H9 (cell line): ENCODE measurements at regions not wholly inside any gene's neighbourhood (a gene's known extent, or its start where the extent isn't known, plus 50 kb on each side); places are given as distances from the start of the nearest gene placed in this dataset.

Experiments used
- DNase-seq: peaks from one replicate; pipeline ENCODE4 v3.0.0-alpha.2; 2017
- H2AFZ ChIP-seq: one replicate; pipeline ENCODE4 v1.6.1; 2013; ENCODE audit warnings: mild to moderate bottlenecking, low read length, control low read depth, moderate library complexity
- H2AK5ac ChIP-seq: 2 replicates; pipeline ENCODE4 v1.6.1; 2013; ENCODE audit warnings: low read length, control low read depth, mixed read lengths; ENCODE audit not compliant: insufficient read length
- H2BK120ac ChIP-seq: one replicate; pipeline ENCODE4 v1.6.1; 2013; ENCODE audit warnings: low read depth, mild to moderate bottlenecking, low read length, control low read depth, inconsistent platforms; ENCODE audit not compliant: poor library complexity, severe bottlenecking
- H2BK12ac ChIP-seq: 2 replicates; pipeline ENCODE4 v1.6.1; 2013; ENCODE audit warnings: low read length, control low read depth, mixed read lengths, low read depth; ENCODE audit not compliant: insufficient read length
- H2BK15ac ChIP-seq: 2 replicates; pipeline ENCODE4 v1.6.1; 2013; ENCODE audit warnings: low read depth, low read length, control low read depth
- H2BK20ac ChIP-seq: one replicate; pipeline ENCODE4 v1.6.1; 2013; ENCODE audit warnings: low read depth, mild to moderate bottlenecking, low read length, control low read depth, inconsistent platforms; ENCODE audit not compliant: poor library complexity, severe bottlenecking
- H2BK5ac ChIP-seq: 2 replicates; pipeline ENCODE4 v1.6.1; 2013; ENCODE audit warnings: low read length, control low read depth, mixed read lengths; ENCODE audit not compliant: insufficient read length
- H3K14ac ChIP-seq: 2 replicates; pipeline ENCODE4 v1.6.1; 2013; ENCODE audit warnings: low read length, control low read depth; ENCODE audit not compliant: insufficient read depth
- H3K18ac ChIP-seq: 2 replicates; pipeline ENCODE4 v1.6.1; 2013; ENCODE audit warnings: low read depth, mild to moderate bottlenecking, mixed read lengths, low read length, control low read depth; ENCODE audit not compliant: insufficient read length
- H3K23ac ChIP-seq: 2 replicates; pipeline ENCODE4 v1.6.1; 2013; ENCODE audit warnings: low read length, control low read depth, mixed read lengths, low read depth; ENCODE audit not compliant: insufficient read length
- H3K23me2 ChIP-seq: 2 replicates; pipeline ENCODE4 v1.6.1; 2013; ENCODE audit warnings: low read depth, mild to moderate bottlenecking, mixed read lengths, low read length, control low read depth; ENCODE audit not compliant: insufficient read length, poor library complexity, severe bottlenecking
- H3K27ac ChIP-seq: 2 replicates; pipeline ENCODE4 v1.5.1; 2013; ENCODE audit warnings: low read length, control low read depth, mixed read lengths, low read depth; ENCODE audit not compliant: insufficient read length
- H3K27me3 ChIP-seq: 2 replicates; pipeline ENCODE4 v1.6.1; 2013; ENCODE audit warnings: low read length, control low read depth, inconsistent platforms; ENCODE audit not compliant: insufficient read depth
- H3K4ac ChIP-seq: 2 replicates; pipeline ENCODE4 v1.6.1; 2013; ENCODE audit warnings: low read depth, mild to moderate bottlenecking, control low read depth, inconsistent platforms, low read length, moderate library complexity
- H3K4me1 ChIP-seq: 2 replicates; pipeline ENCODE4 v1.6.1; 2013; ENCODE audit warnings: low read length, control low read depth, inconsistent platforms; ENCODE audit not compliant: insufficient read depth
- H3K4me2 ChIP-seq: 2 replicates; pipeline ENCODE4 v1.6.1; 2013; ENCODE audit warnings: low read length, control low read depth, mixed read lengths; ENCODE audit not compliant: insufficient read length, insufficient read depth
- H3K56ac ChIP-seq: 2 replicates; pipeline ENCODE4 v1.6.1; 2013; ENCODE audit warnings: low read depth, mild to moderate bottlenecking, mixed read lengths, low read length, control low read depth; ENCODE audit not compliant: insufficient read length
- H3K79me1 ChIP-seq: 2 replicates; pipeline ENCODE4 v1.6.1; 2013; ENCODE audit warnings: low read depth, mild to moderate bottlenecking, moderate library complexity, low read length, control low read depth, inconsistent platforms; ENCODE audit not compliant: insufficient read depth, poor library complexity, severe bottlenecking
- H3K79me2 ChIP-seq: 2 replicates; pipeline ENCODE4 v1.6.1; 2013; ENCODE audit warnings: low read length, control low read depth, inconsistent platforms; ENCODE audit not compliant: insufficient read depth
- H3K9ac ChIP-seq: 2 replicates; pipeline ENCODE4 v1.6.1; 2013; ENCODE audit warnings: low read length, control low read depth, mixed read lengths; ENCODE audit not compliant: insufficient read length; ENCODE audit errors: extremely low read depth
- H3K9me3 ChIP-seq: one replicate; pipeline ENCODE4 v1.6.1; 2013; ENCODE audit warnings: low read depth, low read length, inconsistent platforms; ENCODE audit not compliant: control insufficient read depth
- H3T11ph ChIP-seq: one replicate; pipeline ENCODE4 v1.6.1; 2013; ENCODE audit warnings: mild to moderate bottlenecking, low read length, control low read depth, inconsistent platforms
- H4K20me1 ChIP-seq: one replicate; pipeline ENCODE4 v1.6.1; 2013; ENCODE audit not compliant: control insufficient read depth, insufficient read length, insufficient read depth
- H4K5ac ChIP-seq: 2 replicates; pipeline ENCODE4 v1.6.1; 2013; ENCODE audit warnings: low read depth, mild to moderate bottlenecking, mixed read lengths, low read length, control low read depth; ENCODE audit not compliant: insufficient read length
- H4K8ac ChIP-seq: replicated peaks from 2 replicates; pipeline ENCODE4 v1.6.1; 2013; ENCODE audit warnings: low read length, control low read depth, mixed read lengths, low read depth; ENCODE audit not compliant: insufficient read length
- H4K91ac ChIP-seq: 2 replicates; pipeline ENCODE4 v1.6.1; 2013; ENCODE audit warnings: low read depth, mild to moderate bottlenecking, moderate library complexity, mixed read lengths, low read length, control low read depth; ENCODE audit not compliant: insufficient read length
- H3K27ac Mint-ChIP-seq, 3 experiments: 2 replicates in 2 of 3; 3 replicates in 1 of 3; pipeline ENCODE4 v1.8.0; 2020 to 2021; ENCODE audit warnings: mixed read lengths in 3 of 3, mild to moderate bottlenecking in 1 of 3, moderate library complexity in 1 of 3
- H3K27me3 Mint-ChIP-seq: 2 replicates; pipeline ENCODE4 v1.8.0; 2021; ENCODE audit warnings: low read depth, mild to moderate bottlenecking, moderate library complexity, mixed read lengths
- H3K36me3 Mint-ChIP-seq, 3 experiments: 2 replicates in 2 of 3; 3 replicates in 1 of 3; pipeline ENCODE4 v1.8.0; 2020 to 2021; ENCODE audit warnings: low read depth in 3 of 3, mixed read lengths in 3 of 3; ENCODE audit not compliant: insufficient read depth in 1 of 3
- H3K4me1 Mint-ChIP-seq, 2 experiments: 2 replicates each; pipeline ENCODE4 v1.8.0; 2020; ENCODE audit warnings: mixed read lengths in 2 of 2
- H3K4me3 Mint-ChIP-seq, 2 experiments: 2 replicates in 1 of 2; 3 replicates in 1 of 2; pipeline ENCODE4 v1.8.0; 2020 to 2021; ENCODE audit warnings: mild to moderate bottlenecking in 2 of 2, mixed read lengths in 2 of 2, moderate library complexity in 1 of 2
- H3K9me3 Mint-ChIP-seq, 2 experiments: 2 replicates in 1 of 2; 3 replicates in 1 of 2; pipeline ENCODE4 v1.8.0; 2020; ENCODE audit warnings: mild to moderate bottlenecking in 2 of 2, mixed read lengths in 2 of 2, moderate library complexity in 1 of 2
- WGBS: extraction: QIAGEN DNeasy Blood & Tissue Kit; methylation state at CpG from one replicate; pipeline ENCODE4 v1.1.7; 2013; ENCODE audit warnings: missing lambda C conversion rate, low lambda C conversion rate, mixed read lengths; ENCODE audit not compliant: insufficient read length; ENCODE audit errors: extremely low coverage; 5-methylcytosine and 5-hydroxymethylcytosine counted together
- TF ChIP-seq, protein P1 (sequence below): fragments of 200-600 bp; sonication (generic); conservative IDR thresholded peaks from 3 replicates; pipeline ENCODE4 v1.8.0; 2021; ENCODE audit warnings: antibody characterized with exemption, mild to moderate bottlenecking

- H3K4me1 Mint-ChIP-seq: peaks cover 0 to 3% of the 10 kb centered on the region in 2 experiments; a peak in 1 of 4 replicates
- no peak for DNase-seq
- no peaks in the 10 kb centered on the region for H4K20me1 ChIP-seq
- no peak overlapping the region for H2AFZ ChIP-seq
- no peaks in the 10 kb centered on the region for H3K9me3 ChIP-seq
- no peak overlapping the region for H4K5ac ChIP-seq
- H3T11ph ChIP-seq: no peak overlapping the region
- H4K91ac ChIP-seq: no peak overlapping the region
- H3K27me3 ChIP-seq: no peaks in the 10 kb centered on the region
- H3K14ac ChIP-seq: no peak overlapping the region
- no peak overlapping the region for H3K4me2 ChIP-seq
- H3K79me1 ChIP-seq: no peaks in the 10 kb centered on the region
- H3K79me2 ChIP-seq: no peaks in the 10 kb centered on the region
- no peak overlapping the region for H4K8ac ChIP-seq
- no peak overlapping the region for H3K18ac ChIP-seq
- H3K23ac ChIP-seq: no peak overlapping the region
- no peak overlapping the region for H3K27ac Mint-ChIP-seq
- H3K9me3 Mint-ChIP-seq: no peaks in the 10 kb centered on the region
- H3K27me3 Mint-ChIP-seq: no peaks in the 10 kb centered on the region
- no peak overlapping the region for H2AK5ac ChIP-seq
- no peak overlapping the region for H3K27ac ChIP-seq
- H3K56ac ChIP-seq: no peak overlapping the region
- H3K36me3 Mint-ChIP-seq: no peaks in the 10 kb centered on the region
- no peak overlapping the region for H3K9ac ChIP-seq
- H2BK20ac ChIP-seq: no peak overlapping the region
- H2BK12ac ChIP-seq: no peak overlapping the region
- no peaks in the 10 kb centered on the region for H3K4me1 ChIP-seq
- no peak overlapping the region for H2BK5ac ChIP-seq
- H3K23me2 ChIP-seq: no peaks in the 10 kb centered on the region
- no peak overlapping the region for H3K4me3 Mint-ChIP-seq
- no peak overlapping the region for H2BK15ac ChIP-seq
- no peak overlapping the region for H2BK120ac ChIP-seq
- WGBS: no CpG with 5 or more reads among the region's 2 CpGs
- no peak overlapping the region for H3K4ac ChIP-seq
- TF ChIP-seq, protein P1, sequence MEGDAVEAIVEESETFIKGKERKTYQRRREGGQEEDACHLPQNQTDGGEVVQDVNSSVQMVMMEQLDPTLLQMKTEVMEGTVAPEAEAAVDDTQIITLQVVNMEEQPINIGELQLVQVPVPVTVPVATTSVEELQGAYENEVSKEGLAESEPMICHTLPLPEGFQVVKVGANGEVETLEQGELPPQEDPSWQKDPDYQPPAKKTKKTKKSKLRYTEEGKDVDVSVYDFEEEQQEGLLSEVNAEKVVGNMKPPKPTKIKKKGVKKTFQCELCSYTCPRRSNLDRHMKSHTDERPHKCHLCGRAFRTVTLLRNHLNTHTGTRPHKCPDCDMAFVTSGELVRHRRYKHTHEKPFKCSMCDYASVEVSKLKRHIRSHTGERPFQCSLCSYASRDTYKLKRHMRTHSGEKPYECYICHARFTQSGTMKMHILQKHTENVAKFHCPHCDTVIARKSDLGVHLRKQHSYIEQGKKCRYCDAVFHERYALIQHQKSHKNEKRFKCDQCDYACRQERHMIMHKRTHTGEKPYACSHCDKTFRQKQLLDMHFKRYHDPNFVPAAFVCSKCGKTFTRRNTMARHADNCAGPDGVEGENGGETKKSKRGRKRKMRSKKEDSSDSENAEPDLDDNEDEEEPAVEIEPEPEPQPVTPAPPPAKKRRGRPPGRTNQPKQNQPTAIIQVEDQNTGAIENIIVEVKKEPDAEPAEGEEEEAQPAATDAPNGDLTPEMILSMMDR: no peak
These were observed 728.9 kb downstream of the BCL11B start for GRCh38 chr14:98543074-98543473.
